GM10248 (cell line): ENCODE measurements at regions not wholly inside any gene's neighbourhood (a gene's known extent, or its start where the extent isn't known, plus 50 kb on each side); places are given as distances from the start of the nearest gene placed in this dataset.
A peak's percentile ranks its signal among the peaks of the same experiment; 100 is the strongest.

ENCODE experiments used
- CTCF ChIA-PET: fragments of 300-600 bp; sonication (Branson Sonifier 250); formaldehyde crosslinking; extraction: SDS; loops from one replicate; lab custom pipeline; 2021; ENCODE audit warnings: antibody characterized with exemption; lab: Yijun Ruan, JAX
- POLR2A ChIA-PET: fragments of 350-650 bp; sonication (Branson Sonifier 250); formaldehyde crosslinking; extraction: SDS; loops from one replicate; lab custom pipeline; 2020; ENCODE audit warnings: antibody characterized with exemption; lab: Yijun Ruan, JAX
- DNase-seq: peaks from one replicate; pipeline ENCODE4 v3.0.0; 2012; ENCODE audit errors: extremely low spot score
- TF ChIP-seq, protein P1 (sequence below): IDR thresholded peaks from 2 replicates; pipeline ENCODE4 v1.5.1; 2012; ENCODE audit warnings: mild to moderate bottlenecking, low read depth; ENCODE audit errors: extremely low read depth, missing control alignments, control extremely low read depth

DNA sequence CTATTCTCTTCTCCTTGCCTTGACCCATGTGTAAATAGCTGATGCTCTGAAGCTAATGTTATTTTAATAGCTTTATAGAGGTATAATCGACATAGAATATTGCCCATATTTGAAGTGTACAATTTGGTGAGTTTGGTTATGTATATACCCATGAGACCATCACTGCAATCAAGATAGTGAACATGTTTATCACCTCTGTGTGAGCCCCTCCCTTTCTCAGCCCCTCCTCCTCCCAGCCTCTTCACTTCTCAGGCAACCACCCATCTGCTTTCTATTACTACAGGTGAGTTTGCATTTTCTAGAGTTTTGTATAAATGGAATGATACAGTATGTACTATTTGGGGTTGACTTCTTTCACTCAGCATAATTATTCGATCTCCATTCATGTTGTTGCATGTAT is 181.1 kb downstream of the INO80D start:
- ChIA-PET POLR2A (no interaction called here), CTCF (interaction anchor here (1.1 to 2.5 kb wide), 8 partner anchors 10 to 130 kb away, joined by 3 to 7 read pairs (median 4); no protein-coding TSS in a partner anchor)
- TF ChIP-seq, protein P1, sequence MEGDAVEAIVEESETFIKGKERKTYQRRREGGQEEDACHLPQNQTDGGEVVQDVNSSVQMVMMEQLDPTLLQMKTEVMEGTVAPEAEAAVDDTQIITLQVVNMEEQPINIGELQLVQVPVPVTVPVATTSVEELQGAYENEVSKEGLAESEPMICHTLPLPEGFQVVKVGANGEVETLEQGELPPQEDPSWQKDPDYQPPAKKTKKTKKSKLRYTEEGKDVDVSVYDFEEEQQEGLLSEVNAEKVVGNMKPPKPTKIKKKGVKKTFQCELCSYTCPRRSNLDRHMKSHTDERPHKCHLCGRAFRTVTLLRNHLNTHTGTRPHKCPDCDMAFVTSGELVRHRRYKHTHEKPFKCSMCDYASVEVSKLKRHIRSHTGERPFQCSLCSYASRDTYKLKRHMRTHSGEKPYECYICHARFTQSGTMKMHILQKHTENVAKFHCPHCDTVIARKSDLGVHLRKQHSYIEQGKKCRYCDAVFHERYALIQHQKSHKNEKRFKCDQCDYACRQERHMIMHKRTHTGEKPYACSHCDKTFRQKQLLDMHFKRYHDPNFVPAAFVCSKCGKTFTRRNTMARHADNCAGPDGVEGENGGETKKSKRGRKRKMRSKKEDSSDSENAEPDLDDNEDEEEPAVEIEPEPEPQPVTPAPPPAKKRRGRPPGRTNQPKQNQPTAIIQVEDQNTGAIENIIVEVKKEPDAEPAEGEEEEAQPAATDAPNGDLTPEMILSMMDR, result no peak
- no peak for DNase-seq

DNA sequence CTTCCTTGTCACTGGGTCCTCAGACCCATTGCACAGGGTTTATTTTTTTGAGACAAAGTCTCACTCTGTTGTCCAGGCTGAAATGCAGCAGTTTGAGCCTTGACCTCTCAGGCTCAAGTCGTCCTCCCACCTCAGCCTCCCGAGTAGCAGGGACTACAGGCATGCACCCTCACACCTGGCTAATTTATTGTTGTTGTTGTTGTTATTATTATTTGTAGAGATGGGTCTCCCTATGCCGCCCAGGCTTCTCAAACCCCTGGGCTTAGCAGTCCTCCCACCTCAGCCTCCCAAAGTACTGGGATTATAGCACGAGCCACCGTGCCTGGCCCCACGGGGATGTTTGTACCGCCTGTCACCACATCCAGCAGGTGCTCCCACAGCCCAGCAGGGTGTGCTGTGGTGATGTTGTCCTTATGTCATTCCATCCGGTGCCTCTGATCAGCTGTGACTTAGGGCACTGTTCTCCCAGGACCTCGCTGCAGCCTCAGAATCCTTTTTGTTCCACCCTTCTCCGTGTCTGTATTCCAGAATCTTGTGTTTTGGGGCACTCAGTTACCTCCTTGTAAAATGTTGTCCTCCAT is 182.3 kb downstream of the INO80D start:
- ChIA-PET POLR2A (no interaction called here), CTCF (interaction anchor here (1.1 to 2.5 kb wide), 4 partner anchors 13 to 22 kb away, joined by 3 to 7 read pairs (median 5); no protein-coding TSS in a partner anchor)
- TF ChIP-seq, protein P1, result no peak
- DNase-seq, result peak; percentile 30

DNA sequence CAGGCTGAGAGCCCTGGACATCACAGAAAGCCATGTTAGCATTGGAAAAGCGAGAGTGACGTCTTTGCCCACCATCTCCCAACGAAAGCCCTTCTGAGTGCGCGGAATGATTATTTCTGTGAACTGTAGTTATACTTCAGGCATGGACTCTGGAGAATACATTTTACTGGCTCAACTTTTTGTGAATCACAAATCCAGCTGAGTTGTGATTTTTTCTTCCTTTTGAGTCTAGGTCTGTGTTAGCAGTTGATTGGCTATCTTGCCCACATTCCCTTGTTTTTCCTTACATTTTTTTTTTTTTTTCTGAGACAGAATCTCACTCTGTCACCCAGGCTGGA is 183.1 kb downstream of the INO80D start:
- TF ChIP-seq, protein P1, result no peak
- POLR2A ChIA-PET, result no interaction called here
- CTCF ChIA-PET, result interaction anchor here (1.2 kb wide), 1 partner anchor 23 kb away, joined by 6 read pairs; no protein-coding TSS in a partner anchor

DNA sequence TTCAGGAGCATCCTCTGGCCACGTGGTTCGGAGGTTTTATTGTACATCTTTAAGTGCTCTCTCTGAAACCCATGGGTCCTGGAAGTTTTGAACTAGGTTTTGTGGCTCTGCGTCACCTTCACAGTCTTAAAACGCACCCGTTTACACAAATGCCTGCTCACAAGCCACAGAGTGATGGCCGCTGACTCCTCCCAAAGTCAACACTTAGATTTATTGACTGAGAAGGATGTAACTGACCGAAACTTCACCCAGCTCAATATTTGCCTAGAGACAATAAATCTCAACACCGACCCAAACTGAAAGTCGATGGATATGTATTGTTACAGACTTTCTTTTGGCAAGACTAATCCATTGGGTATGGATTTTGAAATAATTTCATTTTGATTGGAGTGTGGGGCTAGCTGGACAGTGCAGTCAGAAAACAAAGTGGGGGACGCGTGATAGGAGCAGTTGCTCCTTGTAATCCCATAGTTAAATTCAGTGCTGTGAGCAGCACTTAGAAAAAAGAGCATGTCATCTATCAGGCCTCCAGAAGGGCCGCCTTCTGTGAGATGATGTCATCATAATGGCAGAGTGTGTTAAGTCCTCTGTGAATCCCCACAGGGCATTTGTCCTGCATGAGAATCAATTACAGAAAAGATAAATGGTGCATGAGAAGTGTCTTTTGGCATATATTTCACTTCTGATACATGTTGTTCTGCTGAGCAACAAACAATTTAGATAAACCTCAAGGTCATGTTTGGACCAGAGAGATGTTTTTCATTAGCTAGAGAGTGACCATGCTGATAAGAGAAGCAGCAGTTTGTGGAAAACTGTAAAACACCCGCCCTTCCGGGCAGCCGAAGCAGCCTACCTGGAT is 183.7 kb downstream of the INO80D start:
- ChIA-PET POLR2A (no interaction called here), CTCF (interaction anchor here (1.2 to 2.4 kb wide), 2 partner anchors 24 kb away, joined by 6 to 7 read pairs; no protein-coding TSS in a partner anchor)
- TF ChIP-seq, protein P1, result no peak

More for the DNA sequence above, 183.1 kb downstream of the INO80D start:
- no peak for DNase-seq

DNA sequence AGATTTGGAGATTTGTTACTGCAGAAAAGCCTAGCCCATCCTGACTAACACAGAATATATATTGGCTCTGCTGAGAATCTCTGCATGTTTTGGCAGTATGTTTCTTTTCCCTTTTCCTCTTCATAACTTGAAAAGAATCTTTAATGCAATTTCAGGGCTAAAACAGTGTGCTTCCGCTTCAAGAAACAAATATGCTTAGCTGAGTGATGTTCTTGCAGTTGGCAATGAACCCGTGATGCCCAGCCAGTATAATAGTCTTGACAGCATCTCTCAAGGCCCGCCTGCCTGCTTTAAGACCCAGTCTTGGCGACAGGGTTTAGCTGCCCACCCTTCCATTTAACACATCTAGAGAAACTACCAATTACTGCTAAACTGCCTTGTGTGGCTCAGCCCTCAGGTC is 184.5 kb downstream of the INO80D start:
- ChIA-PET CTCF (interaction anchor here (2.4 kb wide), 1 partner anchor 24 kb away, joined by 7 read pairs; no protein-coding TSS in a partner anchor), POLR2A (no interaction called here)
- TF ChIP-seq, protein P1, result no peak

More for the DNA sequence above, 183.7 kb downstream of the INO80D start:
- no peak for DNase-seq

DNA sequence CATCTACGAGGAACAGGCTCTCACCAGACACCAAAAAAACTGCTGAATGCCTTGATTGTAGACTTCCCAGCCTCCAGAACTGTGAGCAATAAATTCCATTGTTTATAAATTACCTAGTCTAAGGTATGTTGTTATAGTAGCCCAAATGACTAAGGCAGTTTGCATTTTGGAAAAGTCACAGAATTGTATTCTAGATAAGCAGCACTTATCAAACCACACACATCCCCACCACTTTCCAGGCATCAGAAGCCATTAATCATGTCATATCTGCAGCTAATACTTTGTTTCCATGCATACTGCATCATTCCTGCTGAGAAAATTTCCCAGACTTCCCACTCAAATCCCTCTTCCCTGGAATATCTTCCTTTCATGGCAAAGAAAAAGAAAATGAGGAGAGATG is 187.2 kb downstream of the INO80D start:
- no peak for DNase-seq
- TF ChIP-seq, protein P1, result no peak
- CTCF ChIA-PET, result no interaction called here
- POLR2A ChIA-PET, result no interaction called here

More for the DNA sequence above, 184.5 kb downstream of the INO80D start:
- DNase-seq, result no peak
